CD4-positive, alpha-beta T cell treated with Interleukin-6 at 100 ng/mL for 8 hours (primary cell): ENCODE measurements at regions not wholly inside any gene's neighbourhood (a gene's known extent, or its start where the extent isn't known, plus 50 kb on each side); places are given as distances from the start of the nearest gene placed in this dataset.
"Not testable (repeated sequence)": the region's sequence is repeated elsewhere in the genome, so short reads cannot be mapped to it uniquely, and the experiment has no call there.

Experiments used
- DNase-seq: peaks from one replicate; pipeline ENCODE4 v3.0.0-alpha.2; 2020; ENCODE audit warnings: mixed read lengths, low spot score

GRCh38 chr21:36601362-36601761 lies 97.6 kb upstream of the SIM2 start:
- DNase-seq: no peak

GRCh38 chr21:36602735-36603134 lies 96.2 kb upstream of the SIM2 start:
- DNase-seq: no peak

- DNase-seq: peak; percentile 44
Measured at GRCh38 chr21:36603221-36603620, 95.7 kb upstream of the SIM2 start.

- no peak for DNase-seq
Measured at GRCh38 chr21:36605426-36605825, 93.5 kb upstream of the SIM2 start.

GRCh38 chr21:36606287-36606982 lies 92.5 kb upstream of the SIM2 start:
- no peak for DNase-seq

- no peak for DNase-seq
Measured at GRCh38 chr21:36606983-36607325, 92.0 kb upstream of the SIM2 start.

GRCh38 chr21:36608041-36608896 lies 90.6 kb upstream of the SIM2 start:
- no peak for DNase-seq

- no peak for DNase-seq
Measured at GRCh38 chr21:36608897-36609225, 90.1 kb upstream of the SIM2 start.

GRCh38 chr21:36609654-36610053 lies 89.3 kb upstream of the SIM2 start:
- DNase-seq: no peak

GRCh38 chr21:36610201-36610600 lies 88.7 kb upstream of the SIM2 start:
- DNase-seq: no peak

- no peak for DNase-seq
Measured at GRCh38 chr21:36610935-36611334, 88.0 kb upstream of the SIM2 start.

- DNase-seq: no peak
Measured at GRCh38 chr21:36611379-36611778, 87.5 kb upstream of the SIM2 start.

GRCh38 chr21:36613059-36613458 lies 85.9 kb upstream of the SIM2 start:
- DNase-seq: no peak

GRCh38 chr21:36613554-36613953 lies 85.4 kb upstream of the SIM2 start:
- no peak for DNase-seq

- no peak for DNase-seq
Measured at GRCh38 chr21:36615274-36615964, 83.5 kb upstream of the SIM2 start.

GRCh38 chr21:36616773-36617172 lies 82.1 kb upstream of the SIM2 start:
- not testable (repeated sequence) for DNase-seq

- DNase-seq: not testable (repeated sequence)
Measured at GRCh38 chr21:36621794-36622193, 77.1 kb upstream of the SIM2 start.

GRCh38 chr21:36624105-36624504 lies 74.8 kb upstream of the SIM2 start:
- no peak for DNase-seq

GRCh38 chr21:36626791-36627190 lies 72.1 kb upstream of the SIM2 start:
- no peak for DNase-seq

- no peak for DNase-seq
Measured at GRCh38 chr21:36627242-36627641, 71.7 kb upstream of the SIM2 start.

GRCh38 chr21:36628106-36628505 lies 70.8 kb upstream of the SIM2 start:
- no peak for DNase-seq

GRCh38 chr21:36628761-36629460 lies 70.0 kb upstream of the SIM2 start:
- no peak for DNase-seq
